ENCODE measurements at regions not wholly inside any gene's neighbourhood (a gene's known extent, or its start where the extent isn't known, plus 50 kb on each side); places are given as distances from the start of the nearest gene placed in this dataset.

- no peak for TF ChIP-seq CTCF (IDR thresholded peaks at IDR 0.05)
- TF ChIP-seq POLR2A (IDR thresholded peaks at IDR 0.05), result no peak
Observed at GRCh38 chr20:48568520-48568919, 259.3 kb downstream of the PREX1 start.

Measured in esophagus squamous epithelium (tissue), 4 donors.